CD4-positive, alpha-beta T cell (primary cell): ENCODE measurements at regions not wholly inside any gene's neighbourhood (a gene's known extent, or its start where the extent isn't known, plus 50 kb on each side); places are given as distances from the start of the nearest gene placed in this dataset.

Source experiments
- ATAC-seq: fragments of 200-7000 bp; cut with Tn5 transposase; one replicate; pipeline ENCODE4 v1.10.0; 2022; ENCODE audit warnings: mild to moderate bottlenecking; ENCODE audit not compliant: poor library complexity
- CTCF ChIA-PET: fragments of 350-600 bp; sonication (Branson Sonifier 250); formaldehyde crosslinking; loops from one replicate; lab custom pipeline; 2021; ENCODE audit warnings: antibody characterized with exemption, inconsistent platforms; lab: Charles Lee
- POLR2A ChIA-PET: fragments of 350-600 bp; sonication (Branson Sonifier 250); formaldehyde crosslinking; loops from one replicate; lab custom pipeline; 2021; ENCODE audit warnings: antibody characterized with exemption, inconsistent platforms; lab: Charles Lee
- DNase-seq, 14 experiments: peaks; one replicate each; pipeline ENCODE4 v3.0.0-alpha.2; 2013 to 2020; ENCODE audit warnings: mixed read lengths in 2 of 14
- H3K27ac ChIP-seq, 2 donors: one replicate each; pipeline versions ENCODE4 v1.5.1 to v1.7.0; 2013; ENCODE audit warnings: low read length in 2 of 2, low read depth in 1 of 2, mild to moderate bottlenecking in 1 of 2
- H3K27me3 ChIP-seq, 2 experiments: 1 replicate in 1 of 2; 2 replicates in 1 of 2; pipeline versions ENCODE4 v1.6.1 to v1.7.0; 2013; ENCODE audit warnings: low read length in 2 of 2, control low read depth in 1 of 2, mild to moderate bottlenecking in 1 of 2, moderate library complexity in 1 of 2; ENCODE audit not compliant: insufficient read depth in 2 of 2, control insufficient read depth in 1 of 2
- H3K36me3 ChIP-seq: one replicate; pipeline ENCODE4 v1.6.1; 2013; ENCODE audit warnings: low read length, control low read depth; ENCODE audit not compliant: insufficient read depth
- H3K4me1 ChIP-seq: one replicate; pipeline ENCODE4 v1.6.1; 2013; ENCODE audit warnings: low read length, control low read depth; ENCODE audit not compliant: insufficient read depth
- H3K4me3 ChIP-seq: one replicate; pipeline ENCODE4 v1.5.1; 2013; ENCODE audit warnings: mild to moderate bottlenecking, low read length, moderate library complexity
- H3K9me3 ChIP-seq, 2 experiments: 1 replicate in 1 of 2; 2 replicates in 1 of 2; pipeline versions ENCODE4 v1.6.1 to v1.7.0; 2013; ENCODE audit warnings: low read length in 2 of 2, mild to moderate bottlenecking in 2 of 2, control low read depth in 1 of 2, moderate library complexity in 1 of 2; ENCODE audit not compliant: control insufficient read depth in 1 of 2, insufficient read depth in 1 of 2
- H3K27ac Mint-ChIP-seq: one replicate; pipeline ENCODE4 v1.8.0; 2020; ENCODE audit warnings: mixed read lengths
- H3K27me3 Mint-ChIP-seq: one replicate; pipeline ENCODE4 v1.8.0; 2021; ENCODE audit warnings: mixed read lengths
- H3K36me3 Mint-ChIP-seq: one replicate; pipeline ENCODE4 v1.8.0; 2021; ENCODE audit warnings: low read depth, mixed read lengths
- H3K4me1 Mint-ChIP-seq: one replicate; pipeline ENCODE4 v1.8.0; 2021; ENCODE audit warnings: low read depth, mixed read lengths
- H3K4me3 Mint-ChIP-seq: one replicate; pipeline ENCODE4 v1.8.0; 2020; ENCODE audit warnings: mild to moderate bottlenecking, mixed read lengths
- H3K9me3 Mint-ChIP-seq: one replicate; pipeline ENCODE4 v1.8.0; 2020; ENCODE audit warnings: mixed read lengths
- CTCF ChIP-seq: fragments of 200-600 bp; IDR thresholded peaks from one replicate; pipeline ENCODE4 v1.8.0; 2022; ENCODE audit warnings: antibody characterized with exemption, mild to moderate bottlenecking
- intact Hi-C, 2 experiments: fragments of 100-400 bp; cut with DNase I in 1 of 2; cut with micrococcal nuclease in 1 of 2; formaldehyde crosslinking; loops; one replicate each; pipeline versions ENCODE4 v1.15.1 to v1.9.0; 2023 to 2025; cut with DNase I, micrococcal nuclease

GRCh38 chr10:107444443-107444842 lies 279.9 kb upstream of the SORCS1 start:
- H3K36me3 ChIP-seq, result no peaks in the 10 kb centered on the region
- no peaks in the 10 kb centered on the region for H3K27me3 Mint-ChIP-seq
- no peaks in the 10 kb centered on the region for H3K36me3 Mint-ChIP-seq
- ATAC-seq, result no peak
- peaks cover 13% of the 10 kb centered on the region for H3K9me3 Mint-ChIP-seq
- H3K27ac Mint-ChIP-seq, result no peak overlapping the region
- intact Hi-C loops, result no loop called here
- H3K4me1 Mint-ChIP-seq, result no peaks in the 10 kb centered on the region
- TF ChIP-seq CTCF, result no peak
- no peaks in the 10 kb centered on the region for H3K4me1 ChIP-seq
- peaks cover 0 to 3% of the 10 kb centered on the region in 2 experiments for H3K9me3 ChIP-seq
- H3K4me3 ChIP-seq, result no peak overlapping the region
- no peak overlapping the region for H3K27ac ChIP-seq
- CTCF ChIA-PET, result interaction anchor here (1.1 kb wide), 1 partner anchor 10 kb away, joined by 3 read pairs; no protein-coding TSS in a partner anchor
- no peaks in the 10 kb centered on the region for H3K27me3 ChIP-seq
- no peak for DNase-seq
- H3K4me3 Mint-ChIP-seq, result no peak overlapping the region
- POLR2A ChIA-PET, result no interaction called here

- H3K9me3 ChIP-seq, result peaks cover 0 to 3% of the 10 kb centered on the region in 2 experiments
- H3K9me3 Mint-ChIP-seq, result peaks cover 13% of the 10 kb centered on the region
- H3K27ac ChIP-seq, result no peak overlapping the region
- no peak overlapping the region for H3K4me3 Mint-ChIP-seq
- ChIA-PET CTCF (no interaction called here), POLR2A (no interaction called here)
- H3K27ac Mint-ChIP-seq, result no peak overlapping the region
- no peaks in the 10 kb centered on the region for H3K36me3 ChIP-seq
- no peak overlapping the region for H3K4me3 ChIP-seq
- ATAC-seq, result no peak
- H3K4me1 Mint-ChIP-seq, result no peaks in the 10 kb centered on the region
- no peaks in the 10 kb centered on the region for H3K36me3 Mint-ChIP-seq
- H3K27me3 Mint-ChIP-seq, result no peaks in the 10 kb centered on the region
- intact Hi-C loops, result no loop called here
- H3K4me1 ChIP-seq, result no peaks in the 10 kb centered on the region
- DNase-seq, result no peak
- H3K27me3 ChIP-seq, result no peaks in the 10 kb centered on the region
- TF ChIP-seq CTCF, result no peak
Measured at GRCh38 chr10:107443813-107444212, 279.3 kb upstream of the SORCS1 start.

- Histone ChIP-seq H3K27ac (no peak overlapping the region), H3K4me1 (no peaks in the 10 kb centered on the region), H3K4me3 (no peak overlapping the region), H3K27me3 (no peaks in the 10 kb centered on the region), H3K36me3 (no peaks in the 10 kb centered on the region), H3K9me3 (peaks cover 0 to 3% of the 10 kb centered on the region in 2 experiments)
- ChIA-PET POLR2A (no interaction called here), CTCF (no interaction called here)
- H3K36me3 Mint-ChIP-seq, result no peaks in the 10 kb centered on the region
- no peaks in the 10 kb centered on the region for H3K27me3 Mint-ChIP-seq
- ATAC-seq (no peak), DNase-seq (no peak)
- H3K27ac Mint-ChIP-seq, result no peak overlapping the region
- H3K4me3 Mint-ChIP-seq, result no peak overlapping the region
- peaks cover 13% of the 10 kb centered on the region for H3K9me3 Mint-ChIP-seq
- intact Hi-C loops, result no loop called here
- TF ChIP-seq CTCF, result no peak
- H3K4me1 Mint-ChIP-seq, result no peaks in the 10 kb centered on the region
Measured at GRCh38 chr10:107443326-107443725, 278.8 kb upstream of the SORCS1 start.
